Parathyroid adenoma (tissue), 2 donors: ENCODE measurements at regions not wholly inside any gene's neighbourhood (a gene's known extent, or its start where the extent isn't known, plus 50 kb on each side); places are given as distances from the start of the nearest gene placed in this dataset.

Source experiments
- H2AFZ ChIP-seq: fragments of 300-600 bp; sonication (generic); one replicate; pipeline ENCODE4 v1.7.0; 2017; ENCODE audit warnings: antibody characterized with exemption, mild to moderate bottlenecking
- H3K27ac ChIP-seq: fragments of 300-600 bp; sonication (generic); one replicate; pipeline ENCODE4 v1.7.0; 2017
- H3K27me3 ChIP-seq: fragments of 300-600 bp; sonication (generic); one replicate; pipeline ENCODE4 v1.7.0; 2017; ENCODE audit warnings: low read length; ENCODE audit not compliant: control insufficient read depth, insufficient read depth
- H3K36me3 ChIP-seq: fragments of 300-600 bp; sonication (generic); one replicate; pipeline ENCODE4 v1.7.0; 2017; ENCODE audit warnings: low read length; ENCODE audit not compliant: control insufficient read depth, insufficient read depth
- H3K4me1 ChIP-seq: fragments of 300-600 bp; sonication (generic); one replicate; pipeline ENCODE4 v1.7.0; 2017; ENCODE audit warnings: control low read depth
- H3K4me2 ChIP-seq: fragments of 300-600 bp; sonication (generic); one replicate; pipeline ENCODE4 v1.7.0; 2017; ENCODE audit warnings: low read length
- H3K4me3 ChIP-seq: fragments of 300-600 bp; sonication (generic); one replicate; pipeline ENCODE4 v1.7.0; 2017; ENCODE audit warnings: low read depth, low read length
- H3K79me2 ChIP-seq: fragments of 300-600 bp; sonication (generic); one replicate; pipeline ENCODE4 v1.7.0; 2017; ENCODE audit warnings: control low read depth
- H3K9ac ChIP-seq: fragments of 300-600 bp; sonication (generic); one replicate; pipeline ENCODE4 v1.7.0; 2017; ENCODE audit warnings: mild to moderate bottlenecking
- H3K9me3 ChIP-seq: fragments of 300-600 bp; sonication (generic); one replicate; pipeline ENCODE4 v1.7.0; 2017; ENCODE audit warnings: low read length; ENCODE audit not compliant: control insufficient read depth
- CTCF ChIP-seq: fragments of 300-600 bp; sonication (generic); IDR thresholded peaks from one replicate; pipeline ENCODE4 v1.7.0; 2017; ENCODE audit warnings: antibody characterized with exemption, mild to moderate bottlenecking
- donor health status: primary hyperparathyroidism.

GRCh38 chr10:106169241-106169640, 995.3 kb downstream of the SORCS1 start:
- H3K9me3 ChIP-seq: no peaks in the 10 kb centered on the region
- H3K27ac ChIP-seq: no peak overlapping the region
- no peaks in the 10 kb centered on the region for H3K36me3 ChIP-seq
- no peak overlapping the region for H3K4me2 ChIP-seq
- H3K4me1 ChIP-seq: no peaks in the 10 kb centered on the region
- no peak overlapping the region for H3K9ac ChIP-seq
- TF ChIP-seq CTCF: no peak
- H3K27me3 ChIP-seq: no peaks in the 10 kb centered on the region
- H3K4me3 ChIP-seq: no peak overlapping the region
- H3K79me2 ChIP-seq: no peaks in the 10 kb centered on the region
- no peak overlapping the region for H2AFZ ChIP-seq

- TF ChIP-seq CTCF: no peak
- H3K79me2 ChIP-seq: no peaks in the 10 kb centered on the region
Measured at GRCh38 chr10:106167946-106168345, 996.6 kb downstream of the SORCS1 start.

DNA sequence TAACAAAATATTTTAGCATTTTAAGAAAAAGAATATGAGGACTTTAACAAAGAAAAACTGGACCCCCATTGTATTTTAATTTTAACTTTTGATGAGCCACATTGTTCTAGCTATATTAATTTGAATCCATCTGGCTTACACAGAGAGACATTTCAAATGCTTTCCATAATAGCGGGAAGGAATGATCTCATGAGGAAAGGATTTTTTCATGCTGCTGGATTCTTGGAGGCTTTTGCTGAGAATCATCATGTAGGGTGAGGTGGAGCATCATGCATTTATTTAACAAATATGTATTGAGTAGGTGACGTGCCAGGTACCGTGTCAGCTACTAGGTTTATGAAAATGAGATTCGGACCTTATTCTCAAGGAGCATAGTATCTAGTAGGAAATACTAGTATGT, 1006.3 kb downstream of the SORCS1 start:
- H3K9ac ChIP-seq: no peak overlapping the region
- no peak overlapping the region for H2AFZ ChIP-seq
- H3K9me3 ChIP-seq: no peaks in the 10 kb centered on the region
- H3K4me3 ChIP-seq: no peak overlapping the region
- no peaks in the 10 kb centered on the region for H3K79me2 ChIP-seq
- no peaks in the 10 kb centered on the region for H3K27me3 ChIP-seq
- no peak for TF ChIP-seq CTCF
- H3K4me2 ChIP-seq: no peak overlapping the region
- H3K27ac ChIP-seq: no peak overlapping the region
- H3K36me3 ChIP-seq: no peaks in the 10 kb centered on the region
- H3K4me1 ChIP-seq: no peaks in the 10 kb centered on the region

More at GRCh38 chr10:106167946-106168345, 996.6 kb downstream of the SORCS1 start:
- H3K9me3 ChIP-seq: no peaks in the 10 kb centered on the region
- H3K36me3 ChIP-seq: no peaks in the 10 kb centered on the region
- H3K4me1 ChIP-seq: no peaks in the 10 kb centered on the region
- no peak overlapping the region for H3K4me2 ChIP-seq
- H2AFZ ChIP-seq: no peak overlapping the region
- no peak overlapping the region for H3K27ac ChIP-seq
- no peak overlapping the region for H3K9ac ChIP-seq
- no peak overlapping the region for H3K4me3 ChIP-seq
- H3K27me3 ChIP-seq: no peaks in the 10 kb centered on the region

- Histone ChIP-seq H3K4me3 (no peak overlapping the region), H3K27ac (no peak overlapping the region), H2AFZ (no peak overlapping the region), H3K27me3 (no peaks in the 10 kb centered on the region), H3K9ac (no peak overlapping the region), H3K79me2 (no peaks in the 10 kb centered on the region), H3K4me1 (no peaks in the 10 kb centered on the region), H3K9me3 (no peaks in the 10 kb centered on the region), H3K4me2 (no peak overlapping the region), H3K36me3 (no peaks in the 10 kb centered on the region)
- no peak for TF ChIP-seq CTCF
Measured at GRCh38 chr10:106147021-106147420, 1017.5 kb downstream of the SORCS1 start.

GRCh38 chr10:106139915-106140314, 1024.6 kb downstream of the SORCS1 start:
- no peak overlapping the region for H3K4me2 ChIP-seq
- no peak overlapping the region for H3K9ac ChIP-seq
- H3K4me1 ChIP-seq: no peaks in the 10 kb centered on the region
- H3K27ac ChIP-seq: no peak overlapping the region
- H3K4me3 ChIP-seq: no peak overlapping the region
- H3K27me3 ChIP-seq: no peaks in the 10 kb centered on the region
- no peak overlapping the region for H2AFZ ChIP-seq
- no peak for TF ChIP-seq CTCF
- H3K36me3 ChIP-seq: no peaks in the 10 kb centered on the region
- H3K79me2 ChIP-seq: no peaks in the 10 kb centered on the region
- no peaks in the 10 kb centered on the region for H3K9me3 ChIP-seq
